Stimulated activated naive CD4-positive, alpha-beta T cell treated with Interleukin-2 at 50 U/mL for 16 hours (primary cell): ENCODE measurements at regions not wholly inside any gene's neighbourhood (a gene's known extent, or its start where the extent isn't known, plus 50 kb on each side); places are given as distances from the start of the nearest gene placed in this dataset.
"Not testable (repeated sequence)": the region's sequence is repeated elsewhere in the genome, so short reads cannot be mapped to it uniquely, and the experiment has no call there.

Experiments
- DNase-seq: peaks from one replicate; lab custom pipeline; 2025; lab: John Stamatoyannopoulos, UW

DNA sequence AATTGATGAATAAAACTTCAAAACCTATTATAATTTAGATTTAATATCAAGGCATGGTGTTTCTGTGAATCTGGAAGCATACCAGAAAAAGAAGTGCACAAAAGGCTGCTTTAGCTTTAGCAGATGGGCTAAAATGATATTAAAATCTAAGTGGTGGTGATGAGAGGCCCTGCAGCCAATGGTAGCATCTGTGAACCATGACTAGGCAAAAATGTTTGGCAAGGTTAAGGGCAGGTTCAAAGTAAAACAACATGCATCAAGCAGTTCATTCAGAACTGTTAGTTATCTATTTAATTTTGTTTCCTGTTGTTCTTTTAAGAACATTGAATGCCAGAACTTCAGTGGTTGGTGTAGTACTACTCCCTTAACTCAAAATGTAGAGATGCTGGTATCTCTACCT, 1736.9 kb upstream of the CELF4 start:
- no peak for DNase-seq

DNA sequence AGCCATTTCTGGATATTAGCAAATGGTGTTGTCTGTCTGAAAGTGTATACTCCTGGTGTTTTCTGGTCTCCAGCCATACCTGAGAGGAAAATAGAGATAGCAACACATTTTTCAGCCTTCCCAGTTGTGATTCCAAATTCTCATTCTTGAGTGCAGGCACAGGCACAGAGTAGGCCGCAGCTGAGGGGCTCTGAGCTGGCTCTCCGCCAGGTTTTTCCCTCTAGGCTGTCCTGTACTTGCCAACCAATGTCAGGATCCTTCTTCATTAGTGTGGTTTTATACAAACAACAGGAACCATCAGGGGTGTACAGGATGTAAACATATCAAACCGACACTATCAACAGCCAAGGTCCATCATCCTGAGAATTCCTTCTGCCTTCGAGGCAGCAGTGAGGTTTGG, 1733.6 kb upstream of the CELF4 start:
- DNase-seq: no peak

DNA sequence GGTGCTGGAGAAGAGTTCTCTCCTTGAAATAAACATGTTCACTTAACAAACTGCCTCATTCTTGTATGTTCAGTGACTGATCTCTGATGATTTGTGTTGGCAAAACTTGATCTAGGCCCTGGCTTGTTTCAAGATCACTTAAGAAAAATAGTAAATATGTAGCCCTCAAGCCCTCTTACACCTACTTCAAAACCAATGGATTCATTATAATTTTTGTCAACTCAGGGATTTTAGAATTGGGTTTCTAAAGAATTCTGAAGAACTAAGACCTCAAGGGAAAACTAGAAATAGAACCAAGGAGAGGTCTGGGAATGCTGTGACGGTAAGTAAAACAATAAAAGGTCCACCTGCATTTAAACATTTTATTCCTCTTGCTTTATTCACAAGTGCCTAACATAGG, 1731.6 kb upstream of the CELF4 start:
- no peak for DNase-seq

DNA sequence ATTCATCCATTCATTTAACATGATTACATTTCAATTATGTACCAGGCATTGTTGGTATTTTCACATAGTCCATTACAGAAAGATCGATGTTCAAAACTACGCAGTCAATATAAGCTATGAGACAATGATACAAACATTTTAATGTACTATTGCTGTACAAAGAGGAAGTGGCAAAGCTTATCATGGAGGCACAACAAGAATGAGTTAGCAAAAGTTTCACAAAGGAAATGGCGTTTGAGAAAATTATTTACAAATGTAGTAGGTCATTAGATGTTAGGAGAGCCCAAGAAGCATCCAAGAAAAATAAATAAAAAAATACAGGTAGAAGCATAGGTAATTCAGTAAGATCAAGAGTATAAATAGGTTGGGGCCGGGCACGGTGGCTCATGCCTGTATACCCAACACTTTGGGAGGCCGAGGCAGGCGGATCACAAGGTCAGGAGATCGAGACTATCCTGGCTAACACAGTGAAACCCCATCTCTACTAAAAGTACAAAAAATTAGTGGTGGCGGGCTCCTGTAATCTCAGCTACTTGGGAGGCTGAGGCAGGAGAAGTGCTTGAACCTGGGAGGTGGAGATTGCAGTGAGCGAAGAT, 1730.8 kb upstream of the CELF4 start:
- DNase-seq: no peak

DNA sequence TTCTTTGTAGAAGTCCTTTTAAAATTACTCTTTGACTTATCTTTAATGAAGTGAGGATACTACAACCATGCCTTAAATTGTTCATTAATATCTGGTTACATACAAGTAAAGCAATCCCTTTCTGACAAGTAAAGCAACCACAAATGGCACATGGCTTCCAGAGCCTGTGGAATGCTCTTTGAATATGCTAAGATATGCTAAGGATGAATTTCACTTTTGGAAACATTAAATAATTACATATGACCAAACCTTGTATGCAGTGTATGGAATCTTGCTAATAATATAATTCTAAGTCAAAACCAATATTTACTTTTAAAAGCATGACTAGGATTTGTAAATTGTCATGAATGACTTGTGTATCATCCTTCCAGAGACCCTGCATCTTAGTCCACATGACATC, 1711.2 kb upstream of the CELF4 start:
- no peak for DNase-seq

DNA sequence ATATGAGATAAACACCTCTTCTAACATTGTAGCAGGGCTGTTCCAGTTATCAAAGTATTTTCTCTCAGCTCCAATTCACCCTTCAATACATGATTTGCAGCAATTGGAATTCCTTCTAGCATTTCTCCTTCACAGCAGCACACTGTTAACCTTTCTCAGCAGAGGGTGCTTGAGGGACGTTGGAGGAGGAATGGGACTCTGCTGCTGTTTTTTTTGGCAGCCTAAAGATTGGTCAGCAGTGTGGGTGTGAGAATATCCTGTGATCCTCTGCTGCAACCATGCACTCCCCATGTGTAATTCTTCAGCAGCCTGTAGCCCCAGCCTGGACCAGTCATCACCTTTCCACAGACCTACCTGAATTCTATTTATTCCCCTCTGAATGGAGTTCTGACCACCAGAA, 1708.9 kb upstream of the CELF4 start:
- DNase-seq: no peak

DNA sequence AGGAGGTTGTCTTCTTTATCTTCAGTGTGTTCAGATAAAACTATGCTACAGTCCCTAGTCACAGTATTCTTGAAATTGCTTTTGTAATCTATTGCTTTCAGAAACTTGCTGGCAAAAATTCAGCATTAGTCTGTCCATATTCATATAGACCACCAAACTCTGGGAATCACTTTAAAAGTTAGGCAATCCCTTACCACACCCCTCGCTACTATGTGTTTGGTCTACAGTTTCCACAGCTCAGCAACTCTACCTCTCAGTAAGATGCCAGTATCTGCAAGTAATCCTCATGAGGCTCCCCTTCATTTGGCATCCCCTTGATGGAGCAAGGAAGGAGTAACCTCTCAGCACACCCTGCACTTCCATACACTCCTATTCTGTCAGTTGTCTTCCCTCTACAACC, 1706.6 kb upstream of the CELF4 start:
- no peak for DNase-seq

DNA sequence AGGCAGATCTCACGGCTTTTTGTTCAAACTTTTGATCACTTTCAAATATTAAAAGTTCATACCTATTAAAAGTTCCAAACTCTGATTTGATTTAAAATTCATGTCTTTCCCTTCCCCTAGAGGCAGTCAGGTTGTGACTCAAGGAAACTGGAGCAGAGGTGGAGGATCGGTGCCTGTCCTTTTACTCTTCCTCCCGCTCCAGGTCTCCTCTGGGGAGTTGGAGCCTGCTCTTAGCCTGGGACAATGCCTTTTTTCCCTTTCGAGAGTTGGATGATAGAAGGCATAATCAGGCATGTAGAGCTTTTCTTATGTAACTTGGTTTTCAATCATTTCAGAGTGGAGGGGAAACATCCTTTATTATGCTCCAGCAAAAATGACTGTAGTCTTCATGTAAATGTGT, 1706.1 kb upstream of the CELF4 start:
- no peak for DNase-seq

DNA sequence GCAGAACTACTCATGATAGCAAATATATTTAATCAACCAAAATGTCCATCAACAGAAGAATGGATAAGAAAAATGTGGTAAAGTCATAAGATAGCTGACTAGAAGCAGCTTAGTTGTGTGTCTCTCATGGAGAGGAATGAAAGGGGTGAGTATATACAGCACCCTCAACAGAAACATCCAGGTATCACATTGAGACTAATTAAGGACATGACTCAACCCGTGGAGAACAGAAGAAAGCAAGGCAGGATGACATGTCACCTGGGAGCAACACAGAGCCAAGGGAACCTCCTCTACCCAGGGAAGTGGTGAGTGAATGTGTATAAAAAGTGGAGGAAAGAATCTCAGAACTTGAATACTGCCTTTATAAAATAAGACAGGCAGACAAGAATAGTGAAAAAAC, 1695.0 kb upstream of the CELF4 start:
- DNase-seq: no peak

DNA sequence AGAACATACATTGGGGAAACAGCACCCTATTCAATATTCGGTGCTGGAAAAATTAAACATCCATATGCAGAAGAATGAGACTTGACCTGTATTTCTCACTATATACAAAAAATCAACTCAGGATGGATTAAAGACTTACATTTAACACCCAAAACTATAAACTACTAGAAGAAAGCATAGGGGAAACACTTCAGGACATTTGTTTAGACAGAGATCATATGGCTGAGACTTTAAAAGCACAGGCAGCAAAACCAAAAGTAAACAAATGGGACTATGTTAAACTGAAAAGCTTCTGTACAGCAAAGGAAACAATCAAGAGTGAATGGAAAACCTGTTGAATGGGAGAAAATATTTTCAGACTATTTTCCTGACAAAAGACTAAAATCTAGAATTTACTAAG, 1694.1 kb upstream of the CELF4 start:
- no peak for DNase-seq

DNA sequence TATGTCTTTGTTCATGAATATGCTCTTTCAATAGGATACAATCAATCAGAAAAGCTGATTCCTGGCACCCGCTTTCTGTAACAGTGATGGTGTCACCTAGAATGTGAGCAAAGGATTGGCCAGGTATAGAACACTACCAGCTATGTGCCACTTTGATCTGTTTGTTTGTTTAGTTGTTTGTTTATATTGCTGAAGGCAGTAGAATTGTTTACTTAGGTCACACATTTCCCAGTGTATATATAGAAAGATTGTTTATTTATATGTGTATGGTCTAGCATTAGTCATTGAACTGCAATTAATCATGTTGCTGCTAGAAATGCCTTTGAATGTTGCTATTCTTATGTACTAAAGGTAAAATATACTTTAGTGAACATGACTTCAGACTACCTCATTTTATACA, 1678.6 kb upstream of the CELF4 start:
- DNase-seq: no peak

DNA sequence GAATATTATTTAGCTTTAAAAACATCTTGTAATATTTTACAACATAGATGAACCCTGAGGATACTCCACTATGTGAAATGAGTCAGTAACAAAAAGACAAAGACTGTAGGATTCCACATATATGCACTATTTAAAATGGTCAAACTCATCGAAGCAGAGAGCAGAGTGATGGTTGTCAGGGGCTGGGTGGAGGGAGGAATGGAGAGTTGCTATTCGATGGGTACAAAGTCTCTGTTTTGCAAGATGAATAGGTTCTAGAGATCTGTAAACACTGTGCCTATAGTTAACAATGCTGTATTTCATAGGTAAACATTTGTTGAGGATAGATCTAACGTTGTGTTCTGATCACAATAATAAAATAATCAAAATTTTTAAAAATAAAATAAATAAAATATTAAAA, 1675.9 kb upstream of the CELF4 start:
- no peak for DNase-seq

DNA sequence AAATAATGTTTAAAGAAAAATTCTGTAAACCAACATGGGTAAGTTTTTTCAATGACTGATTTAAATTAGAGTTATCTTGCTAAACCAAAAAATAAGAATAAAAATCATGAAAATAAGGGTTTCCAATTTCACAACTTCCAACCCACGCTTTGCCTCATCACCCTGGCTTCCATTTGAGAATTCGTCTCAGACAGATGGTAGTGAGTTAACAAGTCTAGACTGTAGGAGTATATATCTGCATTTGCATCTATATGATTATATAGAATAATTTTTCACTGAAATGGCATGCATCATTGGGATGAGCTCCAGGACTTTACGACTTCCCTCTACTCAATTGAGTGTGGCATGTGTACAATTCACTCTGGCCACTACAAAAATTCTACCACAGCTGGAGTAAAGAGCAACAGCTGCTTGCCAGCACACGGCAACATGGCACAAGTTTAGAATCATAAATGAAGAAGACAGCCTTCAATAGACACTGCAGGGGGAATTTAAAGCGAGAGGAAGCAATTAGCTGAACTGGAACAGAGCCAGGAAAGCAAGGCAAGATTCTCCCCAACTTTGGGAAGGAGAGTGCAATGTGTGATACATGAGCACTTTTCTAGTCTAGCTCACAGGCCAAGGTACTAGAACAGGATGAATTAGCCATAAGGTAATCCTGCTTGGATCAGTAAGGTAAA, 1673.5 kb upstream of the CELF4 start:
- no peak for DNase-seq

DNA sequence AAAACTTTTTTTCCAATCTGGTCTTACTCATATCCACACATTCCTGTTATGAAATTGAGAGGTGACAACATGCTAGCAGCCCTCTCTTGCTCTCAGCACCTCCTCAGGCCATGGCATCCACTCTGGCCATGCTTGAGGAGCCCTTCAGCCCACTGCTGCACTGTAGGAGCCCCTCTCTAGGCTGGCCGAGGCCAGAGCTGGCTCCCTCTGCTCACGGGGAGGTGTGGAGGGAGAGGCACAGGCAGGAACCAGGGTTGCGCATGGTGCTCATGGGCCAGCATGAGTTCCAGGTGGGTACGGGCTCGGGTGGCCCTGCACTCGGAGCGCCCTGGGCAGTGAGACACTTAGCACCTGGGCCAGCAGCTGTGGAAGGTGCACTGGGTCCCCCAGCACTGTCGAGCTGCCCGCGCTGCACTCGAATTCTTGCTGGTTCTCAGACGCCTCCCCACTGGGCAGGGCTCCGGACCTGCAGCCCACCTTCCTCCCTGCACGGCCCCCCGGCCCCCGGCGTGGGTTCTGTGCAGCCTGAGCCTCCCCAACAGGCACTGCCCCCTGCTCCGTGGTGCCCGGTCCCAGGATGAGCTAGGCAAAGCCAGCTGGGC, 1669.6 kb upstream of the CELF4 start:
- DNase-seq: no peak

DNA sequence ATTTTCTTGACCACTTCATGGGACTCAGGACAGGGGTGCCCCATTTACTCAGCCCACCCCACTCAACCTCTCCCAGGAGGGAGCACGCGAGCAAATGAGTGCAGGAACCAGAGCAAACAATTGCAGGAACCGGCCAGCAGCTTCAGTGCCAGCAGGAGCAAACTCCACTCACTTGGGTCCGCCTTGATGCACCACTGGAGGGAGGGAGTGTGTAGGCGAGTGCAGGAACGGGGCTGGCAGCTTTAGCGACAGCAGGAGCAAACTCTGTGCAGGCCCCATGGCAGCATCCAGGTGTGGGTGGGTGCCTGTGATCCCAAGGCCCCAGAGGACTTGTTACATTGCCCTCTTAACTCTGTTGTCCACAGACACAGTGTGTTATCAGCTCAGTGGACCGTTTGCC, 1667.3 kb upstream of the CELF4 start:
- DNase-seq: no peak

DNA sequence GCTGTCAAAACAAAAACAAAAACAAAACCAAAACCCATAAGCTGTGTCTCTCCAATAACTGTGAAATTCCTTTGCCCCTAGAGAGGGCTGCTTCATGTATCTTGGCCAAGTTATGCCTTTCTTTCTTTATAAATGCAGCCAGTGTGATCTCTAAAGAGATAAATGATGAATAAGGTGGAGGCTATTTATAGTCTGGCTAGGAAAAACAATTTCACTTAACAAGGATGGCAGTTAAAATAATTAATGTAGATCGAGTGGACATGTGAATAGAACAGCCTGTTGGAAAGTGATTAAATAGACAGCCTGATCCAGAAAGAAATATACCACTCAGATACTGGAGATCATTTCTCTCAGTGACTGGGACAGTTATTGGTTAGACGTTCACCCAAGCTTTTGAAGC, 1666.9 kb upstream of the CELF4 start:
- no peak for DNase-seq

DNA sequence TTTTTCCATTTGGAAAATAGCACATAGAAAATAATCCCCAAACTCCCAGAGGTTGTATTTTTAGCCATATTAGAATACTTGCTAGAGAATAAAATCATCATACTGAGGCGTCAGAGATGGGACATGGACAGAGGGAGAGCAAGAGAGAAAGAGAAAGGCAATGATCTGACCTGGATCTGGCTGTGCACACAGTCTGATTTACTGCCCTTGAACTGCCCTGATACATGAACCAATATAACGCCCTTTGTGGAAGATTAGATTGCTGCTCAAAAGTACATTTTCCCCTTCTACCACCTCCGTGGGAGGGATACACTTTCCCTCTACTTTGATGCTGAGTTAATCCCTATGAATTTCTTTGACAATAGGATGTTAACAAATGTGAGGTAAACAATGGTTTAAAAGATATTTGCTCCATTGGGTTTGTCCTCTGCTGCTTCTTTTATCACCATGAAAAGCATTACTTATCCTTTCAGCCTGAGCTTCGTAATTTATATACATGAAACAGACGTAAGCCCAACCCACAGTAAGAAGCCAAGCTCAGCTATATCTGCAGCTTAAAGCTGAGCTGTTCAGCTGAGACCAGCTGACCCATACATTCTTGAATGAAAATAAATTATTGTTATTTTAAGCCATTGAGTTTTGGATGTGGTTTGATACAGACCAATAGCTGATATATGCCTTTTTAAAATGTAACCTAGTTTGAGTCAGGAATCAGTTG, 1664.6 kb upstream of the CELF4 start:
- no peak for DNase-seq

DNA sequence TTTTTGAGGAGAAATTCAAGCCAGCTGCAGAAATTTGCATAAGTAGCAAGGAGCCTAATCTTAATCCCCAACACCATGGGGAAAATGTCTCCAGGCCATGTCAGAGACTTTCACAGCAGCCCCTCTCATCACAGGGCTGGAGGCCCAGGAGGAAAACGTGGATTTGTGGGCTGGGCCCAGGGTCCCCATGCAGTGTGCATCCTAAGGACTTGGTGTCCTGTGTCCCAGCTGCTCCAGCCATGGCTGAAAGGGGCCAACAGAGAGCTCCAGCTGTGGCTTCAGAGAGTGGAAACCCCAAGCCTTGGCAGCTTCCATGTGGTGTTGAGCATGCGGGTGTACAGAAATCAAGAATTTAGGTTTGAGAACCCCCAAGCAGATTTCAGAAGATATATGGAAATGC, 1662.2 kb upstream of the CELF4 start:
- DNase-seq: not testable (repeated sequence)

DNA sequence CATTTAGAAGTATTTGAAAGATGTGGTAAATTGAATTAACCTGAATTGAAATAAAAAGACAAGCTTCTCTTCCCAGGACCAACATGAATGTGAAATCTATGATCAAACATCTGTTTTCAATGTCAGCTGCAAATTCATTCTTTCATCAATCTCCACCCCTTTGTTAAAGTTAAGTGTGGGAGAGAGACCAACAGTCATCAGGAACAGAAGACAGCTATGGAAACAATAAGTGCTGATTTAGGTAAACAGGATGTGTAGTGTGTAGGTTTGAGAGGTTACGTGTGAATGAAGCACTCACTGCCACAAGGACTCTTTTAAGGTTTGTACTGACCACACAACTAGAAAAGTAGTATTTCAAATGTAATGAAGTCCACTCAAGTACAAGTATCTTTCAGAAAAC, 1659.8 kb upstream of the CELF4 start:
- no peak for DNase-seq

DNA sequence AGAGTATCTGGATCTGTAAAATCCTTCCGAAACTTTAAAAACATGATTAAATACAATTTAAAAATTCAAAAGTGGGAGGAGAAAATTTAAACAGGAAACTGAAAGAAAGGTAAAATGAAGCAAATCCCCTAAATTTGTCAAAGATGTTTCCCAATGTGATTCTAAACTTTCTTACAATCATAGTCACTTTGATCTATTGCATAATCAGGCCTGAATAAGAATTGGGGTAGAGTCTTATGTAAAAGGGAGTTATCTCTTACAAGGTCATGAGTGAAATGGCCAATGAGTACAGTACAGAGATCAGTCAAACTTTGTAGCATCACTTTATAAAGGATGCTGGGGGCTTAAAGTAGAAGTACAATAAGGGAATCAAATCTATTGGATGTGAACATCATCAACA, 1657.7 kb upstream of the CELF4 start:
- no peak for DNase-seq

DNA sequence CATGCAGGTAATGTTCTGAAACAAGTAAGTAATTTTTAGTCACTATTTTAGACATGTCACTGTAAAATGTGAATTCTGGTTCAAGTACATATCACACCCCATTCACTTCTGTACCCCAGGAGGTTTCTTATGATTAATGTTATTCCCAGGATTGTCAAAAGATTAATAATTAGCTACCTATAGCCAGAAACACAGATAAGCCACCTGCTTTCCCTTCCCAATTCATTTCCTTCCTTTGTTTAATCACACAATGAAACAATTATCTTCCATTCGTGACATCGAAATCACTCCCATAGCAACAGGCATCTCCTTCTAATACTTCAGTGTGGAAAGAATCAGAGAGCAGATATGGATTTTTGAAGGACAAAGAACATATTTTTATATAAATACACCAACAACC, 1650.3 kb upstream of the CELF4 start:
- no peak for DNase-seq

DNA sequence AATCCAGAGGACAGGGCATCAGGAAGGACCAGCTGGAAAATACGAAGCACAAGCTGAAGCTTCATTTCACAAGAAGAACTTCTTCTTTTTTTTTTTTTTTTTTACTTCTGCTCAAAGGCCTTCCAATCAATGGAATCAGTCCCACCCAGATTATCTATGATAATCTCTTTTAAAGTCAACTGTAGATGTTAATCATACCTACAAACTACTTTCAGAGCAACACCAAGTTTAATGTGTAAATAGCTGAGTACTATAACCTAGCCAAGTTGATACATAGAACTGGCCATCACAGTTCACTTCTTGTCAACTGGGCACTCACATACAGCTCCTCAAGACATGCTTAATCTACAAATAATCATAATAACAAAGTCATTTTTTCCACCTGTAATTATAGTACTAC, 1645.9 kb upstream of the CELF4 start:
- no peak for DNase-seq

DNA sequence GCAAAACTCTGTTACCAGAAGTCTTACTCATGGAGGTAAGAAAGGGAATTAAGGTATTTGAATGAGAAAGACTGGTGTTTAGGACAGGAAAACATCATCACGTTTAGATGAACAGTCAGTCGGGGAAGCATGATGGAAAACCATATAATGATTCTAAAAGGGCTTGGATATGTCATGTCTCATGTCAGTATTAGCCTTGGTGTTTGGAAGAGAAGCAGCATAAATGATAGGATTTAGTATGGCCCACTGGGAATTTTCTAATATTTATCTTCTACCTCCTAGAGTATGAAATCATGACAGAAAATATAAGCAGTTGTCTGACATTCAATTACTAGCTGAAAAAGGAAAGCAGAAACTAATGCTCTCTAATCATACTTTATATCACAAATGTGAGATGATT, 1643.6 kb upstream of the CELF4 start:
- DNase-seq: no peak
